Vagina (tissue), 2 donors: ENCODE measurements at regions not wholly inside any gene's neighbourhood (a gene's known extent, or its start where the extent isn't known, plus 50 kb on each side); places are given as distances from the start of the nearest gene placed in this dataset.

Experiments used
- DNase-seq, 2 donors: peaks; one replicate each; pipeline ENCODE4 v3.0.0-alpha.2; 2017; ENCODE audit errors: extremely low spot score in 2 of 2
- H3K27ac ChIP-seq: fragments of 200-600 bp; sonication (generic); one replicate; pipeline ENCODE4 v1.5.1; 2019
- H3K27me3 ChIP-seq: fragments of 200-600 bp; sonication (generic); one replicate; pipeline ENCODE4 v1.5.1; 2019
- H3K36me3 ChIP-seq, 2 donors: fragments of 200-600 bp; sonication (generic); one replicate each; pipeline ENCODE4 v1.5.1; 2017 to 2019
- H3K4me1 ChIP-seq: fragments of 200-600 bp; sonication (generic); one replicate; pipeline ENCODE4 v1.5.1; 2019
- H3K4me3 ChIP-seq, 2 donors: fragments of 200-600 bp; sonication (generic); 1 replicate in 1 of 2; 2 replicates in 1 of 2; pipeline ENCODE4 v1.5.1; 2016 to 2019
- H3K9me3 ChIP-seq: fragments of 200-600 bp; sonication (generic); one replicate; pipeline ENCODE4 v1.5.1; 2019
- POLR2A ChIP-seq, 2 donors: fragments of 450-650 bp; IDR thresholded peaks; one replicate each; pipeline ENCODE4 v1.6.1; 2017; ENCODE audit warnings: antibody characterized with exemption in 2 of 2, mild to moderate bottlenecking in 2 of 2, moderate library complexity in 2 of 2
- POLR2AphosphoS5 ChIP-seq, 2 donors: sonication (generic); formaldehyde crosslinking; IDR thresholded peaks; one replicate each; pipeline ENCODE4 v1.9.0; 2017; ENCODE audit warnings: antibody characterized with exemption in 2 of 2, mild to moderate bottlenecking in 2 of 2, low read depth in 1 of 2; ENCODE audit not compliant: insufficient read depth in 1 of 2
- intact Hi-C: fragments of 100-400 bp; cut with DNase I; formaldehyde crosslinking; loops from one replicate; pipeline ENCODE4 v1.15.1; 2023
- TF ChIP-seq, protein P1 (sequence below), 3 experiments: fragments of 450-650 bp in 2 of 3; fragments of 200-600 bp in 1 of 3; sonication (generic) in 1 of 3; IDR thresholded peaks; one replicate each; pipeline ENCODE4 v1.5.1; 2017 to 2019; ENCODE audit warnings: antibody characterized with exemption in 3 of 3, mild to moderate bottlenecking in 2 of 3, moderate library complexity in 2 of 3

DNA sequence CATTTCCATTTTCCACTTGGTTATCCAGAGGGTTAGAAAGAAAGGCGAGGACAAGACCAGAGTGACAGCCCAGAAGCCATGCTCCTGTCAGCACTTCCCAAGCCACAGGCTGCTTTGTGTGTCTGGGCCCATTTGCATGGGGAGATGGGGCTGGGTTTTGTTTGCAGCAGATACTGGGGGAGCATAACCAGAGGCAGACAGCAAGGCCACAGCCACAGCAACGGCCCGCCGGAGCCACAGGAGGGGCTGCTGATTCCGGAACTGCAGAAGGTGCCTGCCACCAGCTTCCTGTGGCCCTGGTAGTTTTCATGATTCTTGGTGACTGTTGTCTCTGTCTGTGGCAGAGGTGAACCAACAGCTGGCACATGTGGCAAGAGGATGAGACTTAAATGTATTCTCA is 106.6 kb downstream of the DLL1 start:
- Histone ChIP-seq H3K27me3 (no peaks in the 10 kb centered on the region), H3K36me3 (no peaks in the 10 kb centered on the region), H3K9me3 (no peaks in the 10 kb centered on the region), H3K27ac (no peak overlapping the region), H3K4me1 (peaks cover 20% of the 10 kb centered on the region), H3K4me3 (no peak overlapping the region)
- peak; percentile 55 to 75 for DNase-seq
- intact Hi-C loops: no loop called here
- TF ChIP-seq POLR2AphosphoS5 (IDR thresholded peaks at IDR 0.05; ENCODE audit: insufficient read depth in 1 of 2, low read depth in 1 of 2) (no peak), POLR2A (IDR thresholded peaks at IDR 0.05) (no peak)
- TF ChIP-seq, protein P1, sequence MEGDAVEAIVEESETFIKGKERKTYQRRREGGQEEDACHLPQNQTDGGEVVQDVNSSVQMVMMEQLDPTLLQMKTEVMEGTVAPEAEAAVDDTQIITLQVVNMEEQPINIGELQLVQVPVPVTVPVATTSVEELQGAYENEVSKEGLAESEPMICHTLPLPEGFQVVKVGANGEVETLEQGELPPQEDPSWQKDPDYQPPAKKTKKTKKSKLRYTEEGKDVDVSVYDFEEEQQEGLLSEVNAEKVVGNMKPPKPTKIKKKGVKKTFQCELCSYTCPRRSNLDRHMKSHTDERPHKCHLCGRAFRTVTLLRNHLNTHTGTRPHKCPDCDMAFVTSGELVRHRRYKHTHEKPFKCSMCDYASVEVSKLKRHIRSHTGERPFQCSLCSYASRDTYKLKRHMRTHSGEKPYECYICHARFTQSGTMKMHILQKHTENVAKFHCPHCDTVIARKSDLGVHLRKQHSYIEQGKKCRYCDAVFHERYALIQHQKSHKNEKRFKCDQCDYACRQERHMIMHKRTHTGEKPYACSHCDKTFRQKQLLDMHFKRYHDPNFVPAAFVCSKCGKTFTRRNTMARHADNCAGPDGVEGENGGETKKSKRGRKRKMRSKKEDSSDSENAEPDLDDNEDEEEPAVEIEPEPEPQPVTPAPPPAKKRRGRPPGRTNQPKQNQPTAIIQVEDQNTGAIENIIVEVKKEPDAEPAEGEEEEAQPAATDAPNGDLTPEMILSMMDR (IDR thresholded peaks at IDR 0.05): no peak

DNA sequence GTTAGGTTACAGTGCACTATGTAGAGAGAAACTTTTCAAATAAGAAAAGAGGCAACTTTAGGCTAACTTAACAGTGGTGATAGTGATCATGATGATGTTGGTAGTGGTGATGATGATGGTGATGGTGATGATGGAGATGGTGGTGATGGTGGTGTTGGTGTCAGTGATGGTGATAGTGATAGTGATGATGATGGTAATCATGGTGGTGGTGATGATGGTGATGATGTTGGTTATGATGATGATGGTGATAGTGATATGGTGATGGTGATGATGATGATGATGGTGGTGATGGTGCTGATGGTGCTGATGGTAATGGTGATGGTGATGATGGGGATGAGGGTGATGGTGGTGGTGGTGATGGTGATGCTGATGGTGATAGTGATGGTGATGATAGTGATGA is 107.4 kb downstream of the DLL1 start:
- no peaks in the 10 kb centered on the region for H3K36me3 ChIP-seq
- TF ChIP-seq POLR2AphosphoS5 (IDR thresholded peaks at IDR 0.05; ENCODE audit: insufficient read depth in 1 of 2, low read depth in 1 of 2) (no peak), POLR2A (IDR thresholded peaks at IDR 0.05) (no peak)
- TF ChIP-seq, protein P1 (IDR thresholded peaks at IDR 0.05): no peak
- peak; percentile 18 to 22 for DNase-seq
- intact Hi-C loops: no loop called here
- no peaks in the 10 kb centered on the region for H3K9me3 ChIP-seq
- H3K4me1 ChIP-seq: peaks cover 27% of the 10 kb centered on the region
- H3K27me3 ChIP-seq: no peaks in the 10 kb centered on the region
- no peak overlapping the region for H3K27ac ChIP-seq
- no peak overlapping the region for H3K4me3 ChIP-seq

DNA sequence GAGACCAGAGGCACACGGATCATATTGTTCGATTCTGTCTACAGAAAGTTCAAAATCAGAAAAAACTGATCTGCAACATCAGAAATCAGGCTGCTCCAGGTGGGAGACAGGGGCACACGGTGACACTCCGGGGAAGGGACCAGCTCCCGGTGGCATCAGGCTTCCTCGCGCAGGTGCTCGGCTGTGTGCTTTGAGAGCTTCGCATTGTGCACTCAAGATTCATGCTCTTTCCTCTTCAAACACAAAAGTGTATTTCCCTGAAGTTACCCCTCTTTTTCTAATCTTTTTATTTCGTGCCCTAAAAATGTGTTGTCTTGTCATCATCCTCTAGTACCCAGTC is 108.1 kb downstream of the DLL1 start:
- no peak overlapping the region for H3K4me3 ChIP-seq
- no peaks in the 10 kb centered on the region for H3K27me3 ChIP-seq
- H3K36me3 ChIP-seq: no peaks in the 10 kb centered on the region
- intact Hi-C loops: no loop called here
- TF ChIP-seq POLR2AphosphoS5 (IDR thresholded peaks at IDR 0.05; ENCODE audit: insufficient read depth in 1 of 2, low read depth in 1 of 2): no peak
- TF ChIP-seq, protein P1 (IDR thresholded peaks at IDR 0.05): no peak
- no peak for TF ChIP-seq POLR2A (IDR thresholded peaks at IDR 0.05)
- peaks cover 35% of the 10 kb centered on the region for H3K4me1 ChIP-seq
- no peak overlapping the region for H3K27ac ChIP-seq
- DNase-seq: no peak
- no peaks in the 10 kb centered on the region for H3K9me3 ChIP-seq

DNA sequence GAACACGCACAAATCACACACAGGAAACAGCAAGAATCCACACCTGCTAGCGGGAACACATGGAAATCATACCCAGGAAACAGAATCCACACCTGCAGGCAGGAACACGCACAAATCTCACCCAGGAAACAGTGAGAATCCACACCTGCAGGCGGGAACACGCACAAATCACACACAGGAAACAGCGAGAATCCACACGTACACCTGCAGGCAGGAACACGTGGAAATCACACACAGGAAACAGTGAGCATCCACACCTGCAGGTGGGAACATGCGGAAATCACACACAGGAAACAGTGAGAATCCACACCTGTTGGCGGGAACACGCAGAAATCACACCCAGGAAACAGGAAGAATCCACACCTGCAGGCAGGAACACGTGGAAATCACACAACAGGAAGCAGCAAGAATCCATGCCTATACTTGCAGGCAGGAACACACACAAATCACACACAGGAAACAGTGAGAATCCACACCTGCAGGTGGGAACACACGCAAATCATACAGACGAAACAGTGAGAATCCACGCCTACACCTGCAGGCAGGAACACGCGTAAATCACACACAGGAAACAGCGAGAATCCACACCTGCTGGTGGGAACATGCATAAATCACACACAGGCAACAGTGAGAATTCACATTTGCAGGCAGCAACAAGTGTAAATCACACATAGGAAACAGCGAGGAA is 108.6 kb downstream of the DLL1 start:
- Histone ChIP-seq H3K4me3 (no peak overlapping the region), H3K36me3 (no peaks in the 10 kb centered on the region), H3K9me3 (no peaks in the 10 kb centered on the region), H3K27me3 (no peaks in the 10 kb centered on the region), H3K4me1 (peaks cover 40% of the 10 kb centered on the region), H3K27ac (no peak overlapping the region)
- peak; percentile 61 to 78 for DNase-seq
- TF ChIP-seq POLR2A (IDR thresholded peaks at IDR 0.05): no peak
- intact Hi-C loops: no loop called here

DNA sequence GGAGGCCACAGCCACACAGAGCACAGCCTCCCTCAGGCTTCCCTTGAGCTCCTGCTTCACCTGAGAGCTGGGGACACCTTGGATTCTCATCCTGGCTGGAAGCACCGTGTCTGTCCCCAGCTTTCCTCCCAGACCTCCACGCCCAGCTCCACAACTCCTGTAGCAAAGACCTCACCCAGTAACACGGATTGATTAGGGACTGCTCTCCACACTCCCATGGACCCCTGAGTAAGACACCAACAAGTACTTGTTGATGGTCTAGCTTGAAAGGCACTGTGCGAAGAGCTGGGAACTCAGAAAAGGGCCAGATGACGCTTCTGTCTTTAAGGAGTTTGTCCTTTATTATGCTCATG is 109.6 kb downstream of the DLL1 start:
- intact Hi-C loops: no loop called here
- no peaks in the 10 kb centered on the region for H3K27me3 ChIP-seq
- H3K4me3 ChIP-seq: no peak overlapping the region

More for the DNA sequence above, 109.6 kb downstream of the DLL1 start:
- Histone ChIP-seq H3K9me3 (no peaks in the 10 kb centered on the region), H3K4me1 (peaks cover 34% of the 10 kb centered on the region), H3K27ac (no peak overlapping the region), H3K36me3 (no peaks in the 10 kb centered on the region)
- TF ChIP-seq POLR2A (IDR thresholded peaks at IDR 0.05): no peak
- no peak for TF ChIP-seq POLR2AphosphoS5 (IDR thresholded peaks at IDR 0.05; ENCODE audit: insufficient read depth in 1 of 2, low read depth in 1 of 2)
- TF ChIP-seq, protein P1 (IDR thresholded peaks at IDR 0.05): no peak
- DNase-seq: peak; percentile 58 to 84
